Breast epithelium (tissue), 3 donors: ENCODE measurements at regions not wholly inside any gene's neighbourhood (a gene's known extent, or its start where the extent isn't known, plus 50 kb on each side); places are given as distances from the start of the nearest gene placed in this dataset.

Experiments
- CTCF ChIP-seq, 3 donors: fragments of 450-650 bp; IDR thresholded peaks; one replicate each; pipeline ENCODE4 v1.5.1; 2016 to 2017; ENCODE audit warnings: antibody characterized with exemption in 3 of 3, mild to moderate bottlenecking in 3 of 3, moderate library complexity in 3 of 3
- POLR2A ChIP-seq: fragments of 450-650 bp; IDR thresholded peaks from one replicate; pipeline ENCODE4 v1.6.1; 2016; ENCODE audit warnings: antibody characterized with exemption, mild to moderate bottlenecking, moderate library complexity

DNA sequence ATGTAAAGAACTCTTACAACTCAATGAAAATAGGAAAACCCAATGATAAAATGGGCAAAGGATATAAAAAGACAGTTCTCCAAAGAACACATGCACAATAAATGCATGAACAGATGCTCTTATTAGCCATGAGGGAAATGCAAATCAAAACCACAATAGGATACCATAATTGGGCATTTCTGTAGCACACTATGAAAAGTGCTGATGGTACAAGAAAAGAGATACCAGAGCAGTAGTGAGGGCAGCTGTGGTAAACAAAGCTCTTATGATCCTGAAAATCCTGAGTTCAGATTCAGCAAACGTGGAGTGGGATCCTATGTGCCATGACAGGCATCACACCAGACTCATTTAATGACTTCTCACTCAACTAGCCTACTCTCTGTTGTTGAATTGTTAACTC is 96.7 kb upstream of the SLC25A13 start:
- no peak for TF ChIP-seq CTCF (IDR thresholded peaks at IDR 0.05)
- TF ChIP-seq POLR2A = no peak
